K562 (cell line): ENCODE measurements at regions not wholly inside any gene's neighbourhood (a gene's known extent, or its start where the extent isn't known, plus 50 kb on each side); places are given as distances from the start of the nearest gene placed in this dataset.

ENCODE experiments used
- ATAC-seq: fragments of 200-7000 bp; cut with Tn5 transposase; 3 replicates; pipeline ENCODE4 v1.9.1; 2020; ENCODE audit warnings: moderate library complexity
- BruUV-seq: library from RNA; stranded (reverse); fragments of 400-500 nt; replicated peaks from 2 replicates; lab custom pipeline; 2021; lab: Mats Ljungman, UMichigan
- CTCF ChIA-PET: fragments of 300-600 bp; formaldehyde crosslinking; extraction: SDS; loops from one replicate; lab custom pipeline; 2021; ENCODE audit warnings: low intra/inter-chr PET ratio; lab: Yijun Ruan, JAX
- POLR2A ChIA-PET: fragments of 300-600, 350-650 bp; sonication (Branson Sonifier 250); formaldehyde crosslinking; extraction: SDS; loops from one replicate; lab custom pipeline; 2021; ENCODE audit warnings: antibody characterized with exemption, inconsistent platforms; lab: Yijun Ruan, JAX
- DNase-seq, 4 experiments: peaks; one replicate each; pipeline versions ENCODE4 v3.0.0 to v3.0.0-alpha.2; 2011 to 2018; ENCODE audit warnings: low spot score in 3 of 4, mixed read lengths in 3 of 4; ENCODE audit errors: extremely low read depth in 1 of 4
- FAIRE-seq: peaks from 2 replicates; lab custom pipeline; 2011; peaks lifted over from hg19 to GRCh38; lab: Jason Lieb, UNC
- H2AFZ ChIP-seq: 2 replicates; pipeline ENCODE4 v1.6.0; 2011; ENCODE audit warnings: low read depth, low read length, control low read depth, inconsistent platforms
- H3K27ac ChIP-seq: fragments of 200-600 bp; 3 replicates; pipeline ENCODE4 v1.8.0; 2011; ENCODE audit warnings: low read depth, mild to moderate bottlenecking, control low read depth, inconsistent platforms, low read length, moderate library complexity, mixed read lengths; ENCODE audit errors: extremely low read depth
- H3K27me3 ChIP-seq, 2 experiments: fragments of 300-600 bp in 1 of 2; 2 replicates in 1 of 2; 3 replicates in 1 of 2; pipeline versions ENCODE4 v1.6.0 to v1.8.0; 2011; ENCODE audit warnings: inconsistent platforms in 2 of 2, low read length in 2 of 2, mild to moderate bottlenecking in 1 of 2, mixed read lengths in 1 of 2, moderate library complexity in 1 of 2; ENCODE audit not compliant: control insufficient read depth in 2 of 2, insufficient read depth in 2 of 2
- H3K36me3 ChIP-seq: fragments of 300-600 bp; 3 replicates; pipeline ENCODE4 v1.8.0; 2011; ENCODE audit warnings: mild to moderate bottlenecking, low read length, inconsistent platforms; ENCODE audit not compliant: control insufficient read depth, insufficient read depth
- H3K4me1 ChIP-seq, 2 experiments: fragments of 200-600 bp in 1 of 2; replicated peaks in 1 of 2; 2 replicates in 1 of 2; 3 replicates in 1 of 2; pipeline versions ENCODE4 v1.5.1 to v1.8.0; 2011; ENCODE audit warnings: inconsistent platforms in 2 of 2, low read length in 2 of 2, mild to moderate bottlenecking in 1 of 2, mixed read lengths in 1 of 2, moderate library complexity in 1 of 2; ENCODE audit not compliant: control insufficient read depth in 2 of 2, insufficient read depth in 2 of 2
- H3K4me2 ChIP-seq: 2 replicates; pipeline ENCODE4 v1.6.1; 2011; ENCODE audit warnings: low read length, control low read depth, inconsistent platforms, mixed read lengths; ENCODE audit not compliant: insufficient read depth
- H3K4me3 ChIP-seq: fragments of 200-600 bp; sonication (generic), shearing (Covaris generic); 2 replicates; pipeline ENCODE4 v1.5.1; 2016; ENCODE audit warnings: control low read depth, inconsistent platforms
- H3K79me2 ChIP-seq: fragments of 200-600 bp; 3 replicates; pipeline ENCODE4 v1.8.0; 2011; ENCODE audit warnings: low read length, inconsistent platforms; ENCODE audit not compliant: control insufficient read depth, insufficient read depth
- H3K9ac ChIP-seq, 2 experiments: 2 replicates each; pipeline versions ENCODE4 v1.6.0 to v1.6.1; 2011; ENCODE audit warnings: low read depth in 2 of 2, low read length in 2 of 2, control low read depth in 1 of 2, inconsistent platforms in 1 of 2, mild to moderate bottlenecking in 1 of 2, mixed read lengths in 1 of 2; ENCODE audit not compliant: insufficient read depth in 1 of 2
- H3K9me1 ChIP-seq: one replicate; pipeline ENCODE4 v1.6.0; 2011; ENCODE audit warnings: inconsistent platforms, mild to moderate bottlenecking, low read length, moderate library complexity; ENCODE audit not compliant: control insufficient read depth, insufficient read depth
- H3K9me3 ChIP-seq: replicated peaks from 2 replicates; pipeline ENCODE4 v1.5.1; 2011; ENCODE audit warnings: low read depth, low read length, inconsistent platforms; ENCODE audit not compliant: control insufficient read depth, insufficient read depth
- H4K20me1 ChIP-seq: replicated peaks from 2 replicates; pipeline ENCODE4 v1.6.1; 2011; ENCODE audit warnings: low read length, inconsistent platforms, mixed read lengths; ENCODE audit not compliant: control insufficient read depth, insufficient read depth
- HDAC3 ChIP-seq: fragments of 450-650 bp; IDR thresholded peaks from 2 replicates; pipeline ENCODE4 v1.6.1; 2018; ENCODE audit warnings: borderline replicate concordance, mild to moderate bottlenecking, moderate library complexity; ENCODE audit not compliant: partially characterized antibody
- MYBL2 ChIP-seq, 2 experiments: fragments of 450-650 bp in 1 of 2; sonication (generic) in 1 of 2; formaldehyde crosslinking in 1 of 2; IDR thresholded peaks; 2 replicates each; pipeline versions ENCODE4 v1.6.1 to v1.8.1; 2017 to 2022; ENCODE audit warnings: borderline replicate concordance in 1 of 2, inconsistent platforms in 1 of 2, low read depth in 1 of 2, mild to moderate bottlenecking in 1 of 2, missing genetic modification reagents in 1 of 2, moderate library complexity in 1 of 2
- SP2 ChIP-seq: IDR thresholded peaks from 2 replicates; pipeline ENCODE4 v1.6.1; 2011; ENCODE audit warnings: mild to moderate bottlenecking, low read depth, low read length, moderate library complexity; ENCODE audit not compliant: poor library complexity, severe bottlenecking; ENCODE audit errors: extremely low read depth
- TRIM28 ChIP-seq: fragments of 450-650 bp; IDR thresholded peaks from 2 replicates; pipeline ENCODE4 v1.6.1; 2017
- WGBS: fragments of 100-300 bp; shearing (Covaris generic); methylation state at CpG from one replicate; pipeline ENCODE4 v1.1.6; 2016; ENCODE audit warnings: low coverage, mixed read lengths; ENCODE audit not compliant: insufficient coverage; ENCODE audit errors: missing lambda C conversion rate; 5-methylcytosine and 5-hydroxymethylcytosine counted together
- in situ Hi-C: fragments of 300-500 bp; cut with MboI; formaldehyde crosslinking; loops from 4 replicates; pipeline ENCODE4 v1.15.0; 2018; ENCODE audit warnings: inconsistent platforms, mixed read lengths
- intact Hi-C: fragments of 100-400 bp; cut with micrococcal nuclease; formaldehyde crosslinking; loops from 2 replicates; pipeline ENCODE4 v1.14.2; 2022
- TF ChIP-seq, protein P1 (sequence below): fragments of 450-650 bp; formaldehyde crosslinking; IDR thresholded peaks from 2 replicates; pipeline ENCODE4 v1.4.0; 2020; ENCODE audit warnings: mild to moderate bottlenecking
- TF ChIP-seq, protein P2 (sequence below): sonication (generic); IDR thresholded peaks from 2 replicates; pipeline ENCODE4 v1.6.1; 2016

DNA sequence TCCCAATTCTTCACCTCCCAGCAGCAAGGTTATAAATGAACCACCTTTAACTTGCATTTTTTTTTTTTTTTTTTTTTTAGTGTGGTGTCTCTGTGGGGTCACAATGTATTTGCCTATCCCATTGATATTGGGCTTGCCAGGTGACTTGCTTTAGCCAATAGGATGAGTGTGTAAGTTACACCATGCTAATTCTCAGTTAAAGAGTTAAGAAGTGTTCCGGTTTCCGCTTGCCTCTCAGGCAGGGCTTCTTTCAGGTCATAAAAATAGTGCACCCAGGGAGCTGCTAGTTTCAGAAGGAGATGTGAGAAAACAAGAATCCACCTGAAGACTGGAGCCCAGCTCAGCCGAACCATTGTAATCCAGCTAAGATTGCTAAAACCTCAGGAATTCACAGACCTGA lies 84.2 kb upstream of the PTPRD start:
- POLR2A ChIA-PET = no interaction called here
- DNase-seq = no peak
- WGBS = 3% methylated on average over 3 of the region's 3 CpGs

DNA sequence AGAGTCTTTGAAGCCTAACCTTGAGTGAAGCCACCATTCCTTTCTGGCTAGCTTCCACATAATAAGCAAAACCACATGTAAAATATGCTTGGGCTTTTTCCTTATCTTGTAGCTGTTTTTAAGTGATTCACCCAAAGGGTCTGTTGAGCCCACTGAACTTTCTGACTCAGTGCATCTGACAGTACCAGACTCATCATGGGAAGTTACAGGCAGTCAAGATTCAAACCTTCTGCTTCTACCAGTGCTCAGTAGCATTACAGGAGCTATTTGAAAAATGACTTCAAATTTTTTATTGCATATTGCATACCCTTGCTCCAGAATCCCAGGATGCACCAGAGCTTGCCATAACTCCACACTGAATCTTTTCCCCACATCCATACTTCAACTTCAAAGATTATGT lies 87.5 kb upstream of the PTPRD start:
- Histone ChIP-seq H3K4me2 (no peak overlapping the region), H3K9me1 (no peaks in the 10 kb centered on the region), H3K9ac (no peak overlapping the region), H2AFZ (no peak overlapping the region), H3K9me3 (no peaks in the 10 kb centered on the region), H3K4me1 (no peaks in the 10 kb centered on the region), H4K20me1 (no peaks in the 10 kb centered on the region), H3K4me3 (no peak overlapping the region), H3K79me2 (no peaks in the 10 kb centered on the region), H3K27ac (no peak overlapping the region), H3K36me3 (no peaks in the 10 kb centered on the region), H3K27me3 (no peaks in the 10 kb centered on the region)
- no peak for TF ChIP-seq TRIM28
- TF ChIP-seq MYBL2 (IDR thresholded peaks at IDR 0.05; ENCODE audit: low read depth) = no peak
- TF ChIP-seq MYBL2 (CRISPR knock-in tag; IDR thresholded peaks at IDR 0.05; ENCODE audit: borderline replicate concordance) = no peak
- TF ChIP-seq, protein P1, sequence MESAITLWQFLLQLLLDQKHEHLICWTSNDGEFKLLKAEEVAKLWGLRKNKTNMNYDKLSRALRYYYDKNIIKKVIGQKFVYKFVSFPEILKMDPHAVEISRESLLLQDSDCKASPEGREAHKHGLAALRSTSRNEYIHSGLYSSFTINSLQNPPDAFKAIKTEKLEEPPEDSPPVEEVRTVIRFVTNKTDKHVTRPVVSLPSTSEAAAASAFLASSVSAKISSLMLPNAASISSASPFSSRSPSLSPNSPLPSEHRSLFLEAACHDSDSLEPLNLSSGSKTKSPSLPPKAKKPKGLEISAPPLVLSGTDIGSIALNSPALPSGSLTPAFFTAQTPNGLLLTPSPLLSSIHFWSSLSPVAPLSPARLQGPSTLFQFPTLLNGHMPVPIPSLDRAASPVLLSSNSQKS (CRISPR knock-in tag) = no peak
- TF ChIP-seq, protein P2, sequence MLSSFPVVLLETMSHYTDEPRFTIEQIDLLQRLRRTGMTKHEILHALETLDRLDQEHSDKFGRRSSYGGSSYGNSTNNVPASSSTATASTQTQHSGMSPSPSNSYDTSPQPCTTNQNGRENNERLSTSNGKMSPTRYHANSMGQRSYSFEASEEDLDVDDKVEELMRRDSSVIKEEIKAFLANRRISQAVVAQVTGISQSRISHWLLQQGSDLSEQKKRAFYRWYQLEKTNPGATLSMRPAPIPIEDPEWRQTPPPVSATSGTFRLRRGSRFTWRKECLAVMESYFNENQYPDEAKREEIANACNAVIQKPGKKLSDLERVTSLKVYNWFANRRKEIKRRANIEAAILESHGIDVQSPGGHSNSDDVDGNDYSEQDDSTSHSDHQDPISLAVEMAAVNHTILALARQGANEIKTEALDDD = no peak
- TF ChIP-seq HDAC3 = no peak
- in situ Hi-C loops (no loop called here), intact Hi-C loops (no loop called here)
- BruUV-seq = no TSS peak
- no peak for DNase-seq
- ATAC-seq = no peak
- no peak for FAIRE-seq
- ChIA-PET POLR2A (no interaction called here), CTCF (no interaction called here)

More for the DNA sequence above, 84.2 kb upstream of the PTPRD start:
- TF ChIP-seq SP2 = no peak
- CTCF ChIA-PET = no interaction called here
- intact Hi-C loops = no loop called here
- H2AFZ ChIP-seq = no peak overlapping the region
- FAIRE-seq = no peak
- no peak for ATAC-seq
- H3K4me3 ChIP-seq = no peak overlapping the region
- H3K4me1 ChIP-seq = no peaks in the 10 kb centered on the region
- no peak overlapping the region for H3K4me2 ChIP-seq
- no peaks in the 10 kb centered on the region for H3K9me1 ChIP-seq
- no peak overlapping the region for H3K9ac ChIP-seq
- in situ Hi-C loops = no loop called here
- H4K20me1 ChIP-seq = no peaks in the 10 kb centered on the region
- no peaks in the 10 kb centered on the region for H3K36me3 ChIP-seq
- no TSS peak for BruUV-seq
- H3K27ac ChIP-seq = no peak overlapping the region
- H3K9me3 ChIP-seq = no peaks in the 10 kb centered on the region
- H3K79me2 ChIP-seq = no peaks in the 10 kb centered on the region
- no peaks in the 10 kb centered on the region for H3K27me3 ChIP-seq
